ENCODE measurements at regions not wholly inside any gene's neighbourhood (a gene's known extent, or its start where the extent isn't known, plus 50 kb on each side); places are given as distances from the start of the nearest gene placed in this dataset.

DNA sequence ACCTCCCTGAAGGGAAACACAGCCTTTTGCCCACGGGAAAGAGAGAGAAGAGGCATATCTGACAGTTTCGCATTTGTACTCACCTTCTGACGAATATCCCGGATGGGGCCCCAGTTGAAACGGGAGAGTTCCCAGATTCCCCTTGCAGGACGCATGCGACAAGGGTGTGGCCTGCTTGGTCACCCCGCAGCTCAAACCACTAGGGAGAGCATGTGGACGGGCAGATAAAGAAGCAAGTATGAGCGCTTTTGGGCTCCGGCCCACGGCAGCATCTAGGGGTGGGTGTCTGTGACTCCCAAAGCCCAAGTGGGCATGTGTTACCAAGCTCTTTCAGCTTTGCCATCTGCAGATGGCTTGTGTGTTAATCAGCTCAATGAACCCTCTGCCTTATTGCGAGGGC lies 70.1 kb upstream of the MED14 start:
- TF ChIP-seq, protein P1, sequence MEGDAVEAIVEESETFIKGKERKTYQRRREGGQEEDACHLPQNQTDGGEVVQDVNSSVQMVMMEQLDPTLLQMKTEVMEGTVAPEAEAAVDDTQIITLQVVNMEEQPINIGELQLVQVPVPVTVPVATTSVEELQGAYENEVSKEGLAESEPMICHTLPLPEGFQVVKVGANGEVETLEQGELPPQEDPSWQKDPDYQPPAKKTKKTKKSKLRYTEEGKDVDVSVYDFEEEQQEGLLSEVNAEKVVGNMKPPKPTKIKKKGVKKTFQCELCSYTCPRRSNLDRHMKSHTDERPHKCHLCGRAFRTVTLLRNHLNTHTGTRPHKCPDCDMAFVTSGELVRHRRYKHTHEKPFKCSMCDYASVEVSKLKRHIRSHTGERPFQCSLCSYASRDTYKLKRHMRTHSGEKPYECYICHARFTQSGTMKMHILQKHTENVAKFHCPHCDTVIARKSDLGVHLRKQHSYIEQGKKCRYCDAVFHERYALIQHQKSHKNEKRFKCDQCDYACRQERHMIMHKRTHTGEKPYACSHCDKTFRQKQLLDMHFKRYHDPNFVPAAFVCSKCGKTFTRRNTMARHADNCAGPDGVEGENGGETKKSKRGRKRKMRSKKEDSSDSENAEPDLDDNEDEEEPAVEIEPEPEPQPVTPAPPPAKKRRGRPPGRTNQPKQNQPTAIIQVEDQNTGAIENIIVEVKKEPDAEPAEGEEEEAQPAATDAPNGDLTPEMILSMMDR (IDR thresholded peaks at IDR 0.05): no peak
- TF ChIP-seq POLR2AphosphoS5 (IDR thresholded peaks at IDR 0.05): no peak
- no peak for TF ChIP-seq EP300 (IDR thresholded peaks at IDR 0.05)
